Epithelial cell of proximal tubule (primary cell): ENCODE measurements at regions not wholly inside any gene's neighbourhood (a gene's known extent, or its start where the extent isn't known, plus 50 kb on each side); places are given as distances from the start of the nearest gene placed in this dataset.

Experiments used
- DNase-seq: peaks from one replicate; pipeline ENCODE4 v3.0.0-alpha.2; 2011; ENCODE audit warnings: low read depth
- H3K4me3 ChIP-seq: 2 replicates; pipeline ENCODE4 v1.5.1; 2011; ENCODE audit warnings: low read depth, mild to moderate bottlenecking, low read length
- CTCF ChIP-seq: conservative IDR thresholded peaks from 2 replicates; pipeline ENCODE4 v1.5.1; 2012; ENCODE audit warnings: low read depth, mild to moderate bottlenecking, low read length

- no peak for TF ChIP-seq CTCF
- no peak overlapping the region for H3K4me3 ChIP-seq
Measured at GRCh38 chr21:35859677-35860076, 200.6 kb downstream of the SETD4 start.

GRCh38 chr21:35857095-35857494 lies 203.2 kb downstream of the SETD4 start:
- no peak for TF ChIP-seq CTCF
- H3K4me3 ChIP-seq: no peak overlapping the region
- DNase-seq: no peak

More at GRCh38 chr21:35859677-35860076, 200.6 kb downstream of the SETD4 start:
- no peak for DNase-seq

GRCh38 chr21:35855484-35855883 lies 204.8 kb downstream of the SETD4 start:
- DNase-seq: no peak
- no peak overlapping the region for H3K4me3 ChIP-seq
- no peak for TF ChIP-seq CTCF

GRCh38 chr21:35854281-35854680 lies 206.0 kb downstream of the SETD4 start:
- no peak for TF ChIP-seq CTCF
- no peak for DNase-seq
- H3K4me3 ChIP-seq: no peak overlapping the region

GRCh38 chr21:35853321-35854239 lies 206.7 kb downstream of the SETD4 start:
- DNase-seq: no peak
- H3K4me3 ChIP-seq: no peak overlapping the region
- no peak for TF ChIP-seq CTCF

- TF ChIP-seq CTCF: no peak
- DNase-seq: no peak
- no peak overlapping the region for H3K4me3 ChIP-seq
Measured at GRCh38 chr21:35852820-35853219, 207.5 kb downstream of the SETD4 start.
